ENCODE measurements at regions not wholly inside any gene's neighbourhood (a gene's known extent, or its start where the extent isn't known, plus 50 kb on each side); places are given as distances from the start of the nearest gene placed in this dataset.

GRCh38 chr13:40478775-40479174 is 187.7 kb downstream of the FOXO1 start:
- DNase-seq (ENCODE audit: low read depth in 4 of 4, low spot score in 3 of 4), result no peak

DNA sequence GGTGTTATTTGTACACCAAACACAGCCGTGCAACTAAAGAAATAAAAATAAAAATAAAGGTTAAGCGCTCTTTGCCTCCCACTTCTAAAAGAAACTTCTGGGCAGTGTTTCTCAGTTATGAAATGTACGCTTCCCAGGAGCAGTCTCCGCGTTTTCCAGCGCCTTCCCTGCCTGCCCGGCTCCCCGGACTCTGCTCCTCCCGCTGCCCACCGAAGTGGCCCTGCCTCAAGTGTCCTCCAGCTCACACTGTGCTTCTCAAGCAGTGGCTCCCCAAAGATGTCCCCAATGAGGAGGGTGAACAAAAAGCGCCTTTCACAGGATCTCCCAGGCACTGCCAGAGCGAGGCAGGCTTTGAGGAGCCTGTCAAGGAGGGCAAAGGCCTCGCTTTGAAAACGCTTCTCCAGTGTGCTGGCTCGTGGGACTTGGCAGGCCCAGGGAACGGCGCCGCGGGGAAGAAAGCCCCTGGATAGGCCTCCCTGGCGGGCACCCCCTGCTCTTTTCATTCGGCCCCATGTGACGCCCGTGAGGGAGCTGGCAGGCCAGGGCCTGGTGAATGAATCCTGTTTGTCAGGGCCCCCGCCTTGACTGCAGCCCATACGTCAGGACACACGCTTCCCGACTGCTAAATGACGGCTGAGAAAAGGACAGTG is 187.1 kb downstream of the FOXO1 start:
- DNase-seq (ENCODE audit: low read depth in 4 of 4, low spot score in 3 of 4), result no peak

- DNase-seq (ENCODE audit: low read depth in 4 of 4, low spot score in 3 of 4), result no peak
Observed at GRCh38 chr13:40480012-40480914, 186.2 kb downstream of the FOXO1 start.

DNA sequence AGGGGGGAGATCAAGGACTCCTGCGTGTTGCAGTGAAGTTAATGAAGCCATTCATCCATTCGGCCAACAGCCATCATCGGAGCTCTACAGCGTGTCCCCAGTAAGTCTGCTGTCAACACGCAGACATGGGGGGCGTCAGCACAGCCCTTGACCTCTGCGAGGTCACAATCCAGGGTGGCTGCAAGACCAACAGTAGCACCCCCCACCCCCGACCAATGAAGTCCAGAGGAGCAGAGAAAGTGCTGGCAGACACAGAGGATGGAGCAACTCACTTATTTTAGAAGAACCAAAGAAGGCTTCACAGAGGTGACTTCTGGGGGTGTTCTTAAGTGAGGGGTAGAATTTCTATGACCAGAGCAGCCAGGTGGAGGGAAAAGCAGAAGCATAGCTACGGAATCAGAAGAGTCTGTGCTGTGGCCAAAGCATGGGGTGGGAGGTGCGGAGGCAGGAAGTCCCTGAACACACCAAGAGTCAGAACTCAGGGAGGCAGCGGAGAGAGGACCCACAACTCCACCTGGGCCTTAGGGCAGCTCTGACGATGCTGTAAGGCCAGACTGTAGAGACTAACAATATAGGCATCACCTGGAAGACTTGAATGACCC is 185.4 kb downstream of the FOXO1 start:
- no peak for DNase-seq (ENCODE audit: low read depth in 4 of 4, low spot score in 3 of 4)

DNA sequence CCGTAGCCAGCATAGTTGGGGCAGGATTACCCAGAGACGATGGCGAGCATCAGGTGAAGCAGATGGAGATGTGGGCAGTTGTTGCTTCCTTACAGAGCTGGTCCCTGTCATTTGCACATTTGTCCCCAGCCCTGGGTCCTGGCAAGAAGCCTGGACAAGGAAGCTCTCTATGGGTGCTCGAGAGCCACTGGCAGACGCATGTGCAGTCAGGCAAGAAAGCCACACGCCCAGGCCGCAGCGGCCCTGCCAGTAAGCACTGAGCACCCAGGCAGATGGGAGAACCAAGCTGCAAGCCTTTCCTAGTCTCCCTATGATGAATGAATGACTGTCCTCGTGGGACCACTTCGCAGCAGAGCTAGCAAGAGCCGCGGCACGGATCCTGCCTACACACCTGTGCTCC is 182.8 kb downstream of the FOXO1 start:
- no peak for DNase-seq (ENCODE audit: low read depth in 4 of 4, low spot score in 3 of 4)

DNA sequence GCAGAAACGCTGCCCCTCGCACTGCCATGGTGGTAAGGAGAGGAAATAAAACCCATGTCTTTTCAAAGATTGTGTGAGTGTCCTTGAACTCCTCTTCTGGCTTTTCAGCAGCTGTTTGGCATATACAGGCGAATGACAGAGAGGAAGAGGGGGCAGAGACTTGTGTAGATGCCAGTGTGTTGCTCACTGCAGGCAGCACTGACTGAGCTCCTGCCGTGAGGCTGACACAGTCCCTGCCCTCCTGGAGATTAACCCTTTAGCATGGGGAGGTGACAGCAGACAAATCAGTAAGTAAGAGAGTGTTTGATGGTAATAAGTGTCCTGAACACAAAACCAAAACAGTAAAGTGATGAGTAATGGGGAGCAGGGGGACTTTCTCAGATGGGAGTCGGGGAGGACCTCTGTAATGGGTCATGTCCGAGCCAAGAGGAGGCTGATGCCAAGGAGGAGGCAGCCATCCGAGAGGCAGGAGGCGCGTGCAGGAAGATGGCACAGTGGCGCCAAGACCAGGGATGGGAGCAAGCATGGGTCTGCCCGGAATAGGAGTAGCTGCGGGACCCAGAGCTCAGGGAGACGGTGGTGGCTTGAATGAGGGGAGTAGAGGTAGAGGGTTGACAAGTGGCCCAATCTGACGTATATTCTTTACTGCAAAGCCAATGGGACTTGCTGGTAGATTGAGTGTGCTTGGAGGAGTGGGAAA is 182.2 kb downstream of the FOXO1 start:
- no peak for DNase-seq (ENCODE audit: low read depth in 4 of 4, low spot score in 3 of 4)

DNA sequence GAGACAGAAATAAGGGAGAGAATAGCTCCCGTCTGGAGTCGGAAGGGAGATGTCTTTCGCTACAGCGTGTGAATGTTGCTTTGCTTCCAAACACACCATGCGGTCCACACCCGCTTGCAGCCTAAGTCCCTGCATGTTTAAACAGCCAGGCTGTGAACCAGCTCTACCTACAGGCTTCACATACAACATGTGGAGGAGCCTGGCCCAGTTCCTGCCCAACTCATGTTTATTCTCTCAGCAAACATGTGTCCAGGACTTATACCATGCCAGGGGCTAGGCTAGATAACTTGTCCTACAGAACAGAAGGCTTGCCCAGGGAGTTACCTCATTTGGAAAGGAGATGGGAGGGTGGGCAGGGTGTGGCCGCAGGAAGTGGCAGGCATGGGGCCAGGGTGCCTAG is 181.5 kb downstream of the FOXO1 start:
- DNase-seq (ENCODE audit: low read depth in 4 of 4, low spot score in 3 of 4), result no peak

DNA sequence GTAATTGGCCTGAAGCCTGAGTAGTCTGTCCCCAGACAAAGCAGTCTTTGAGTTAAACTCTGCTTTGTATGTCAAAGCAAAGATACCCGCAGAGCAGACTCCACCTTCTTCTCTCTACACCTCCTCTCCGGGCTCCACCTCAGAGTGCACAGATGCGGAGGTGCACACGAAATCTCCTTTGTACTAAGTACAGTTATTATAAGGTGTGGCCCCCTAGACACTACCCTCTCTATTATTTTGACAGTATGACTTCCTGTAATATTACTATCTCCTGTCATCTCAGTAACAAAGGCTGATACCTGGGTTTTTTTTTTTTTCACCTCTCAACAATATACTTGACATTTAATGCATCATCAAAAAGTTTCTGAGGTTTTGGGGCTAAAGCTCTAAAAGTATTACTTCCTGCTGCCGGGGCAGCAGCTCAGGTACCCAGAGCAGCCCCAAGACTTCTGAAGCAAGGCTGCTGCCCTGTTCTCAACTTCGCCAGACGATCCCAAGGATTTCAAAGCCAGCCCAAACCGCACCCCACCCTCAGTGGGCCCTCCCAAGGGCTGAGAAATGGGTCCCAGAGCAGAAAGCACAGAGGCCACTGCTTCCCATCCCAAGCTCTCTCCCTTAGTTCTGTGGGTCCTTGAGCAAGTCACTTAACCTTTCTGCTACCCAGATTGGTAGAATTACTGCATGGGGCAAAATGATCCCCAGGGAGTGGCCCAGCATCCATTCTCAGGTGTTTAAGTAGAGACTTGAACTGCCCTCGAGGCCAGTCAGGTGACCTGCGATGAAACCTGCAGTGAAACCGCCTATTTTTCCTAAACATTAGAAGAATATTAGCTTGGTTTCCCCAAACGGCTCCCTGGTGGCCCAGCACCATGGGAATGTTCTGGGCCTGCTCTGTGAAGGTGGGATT is 180.6 kb downstream of the FOXO1 start:
- no peak for DNase-seq (ENCODE audit: low read depth in 4 of 4, low spot score in 3 of 4)

GRCh38 chr13:40486518-40487163 is 179.8 kb downstream of the FOXO1 start:
- DNase-seq (ENCODE audit: low read depth in 4 of 4, low spot score in 3 of 4), result no peak

- DNase-seq (ENCODE audit: low read depth in 4 of 4, low spot score in 3 of 4), result no peak
Observed at GRCh38 chr13:40488869-40489391, 177.5 kb downstream of the FOXO1 start.

GRCh38 chr13:40490086-40490758 is 176.2 kb downstream of the FOXO1 start:
- DNase-seq (ENCODE audit: low read depth in 4 of 4, low spot score in 3 of 4), result no peak

GRCh38 chr13:40492511-40492910 is 173.9 kb downstream of the FOXO1 start:
- DNase-seq (ENCODE audit: low read depth in 4 of 4, low spot score in 3 of 4), result no peak

DNA sequence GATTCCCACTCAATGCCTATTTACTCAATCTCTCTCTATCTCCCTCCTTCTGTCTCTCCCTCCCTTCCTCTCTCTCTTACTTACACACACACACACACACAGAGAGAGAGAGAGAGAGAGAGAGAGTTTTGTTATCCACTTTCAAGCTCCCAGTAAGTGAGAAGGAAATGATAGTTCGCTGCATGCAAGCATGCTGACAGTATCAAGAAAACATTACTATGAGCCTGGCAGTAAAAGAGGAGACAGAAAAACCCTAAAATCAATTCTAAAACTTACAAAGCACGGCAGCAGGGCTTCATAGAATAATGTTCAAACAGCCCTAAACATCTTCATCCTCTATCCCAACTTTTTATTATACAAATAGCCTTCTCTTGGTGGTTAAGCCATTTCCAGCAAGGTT is 171.9 kb downstream of the FOXO1 start:
- DNase-seq (ENCODE audit: low read depth in 4 of 4, low spot score in 3 of 4), result no peak

- DNase-seq (ENCODE audit: low read depth in 4 of 4, low spot score in 3 of 4), result no peak
Observed at GRCh38 chr13:40494946-40495620, 171.4 kb downstream of the FOXO1 start.

DNA sequence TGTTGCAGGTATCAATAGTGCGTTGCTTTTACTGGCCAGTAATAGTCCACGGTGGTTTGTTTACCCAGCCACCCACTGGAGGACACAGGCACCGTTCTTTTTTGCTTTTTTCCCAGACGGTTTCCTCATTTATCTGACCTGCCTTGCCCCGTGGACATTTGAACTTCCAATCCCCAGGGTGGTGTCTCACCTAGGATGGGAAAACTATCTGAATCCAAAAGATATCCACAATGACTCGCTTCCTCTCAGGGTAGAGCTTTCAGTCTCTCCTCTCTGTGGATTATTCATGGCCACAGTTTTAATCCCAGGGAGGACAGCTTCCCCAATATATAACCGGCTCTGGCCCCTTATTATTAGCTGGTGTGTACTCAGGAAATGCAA is 170.8 kb downstream of the FOXO1 start:
- no peak for DNase-seq (ENCODE audit: low read depth in 4 of 4, low spot score in 3 of 4)

- no peak for DNase-seq (ENCODE audit: low read depth in 4 of 4, low spot score in 3 of 4)
Observed at GRCh38 chr13:40496035-40496810, 170.2 kb downstream of the FOXO1 start.

DNA sequence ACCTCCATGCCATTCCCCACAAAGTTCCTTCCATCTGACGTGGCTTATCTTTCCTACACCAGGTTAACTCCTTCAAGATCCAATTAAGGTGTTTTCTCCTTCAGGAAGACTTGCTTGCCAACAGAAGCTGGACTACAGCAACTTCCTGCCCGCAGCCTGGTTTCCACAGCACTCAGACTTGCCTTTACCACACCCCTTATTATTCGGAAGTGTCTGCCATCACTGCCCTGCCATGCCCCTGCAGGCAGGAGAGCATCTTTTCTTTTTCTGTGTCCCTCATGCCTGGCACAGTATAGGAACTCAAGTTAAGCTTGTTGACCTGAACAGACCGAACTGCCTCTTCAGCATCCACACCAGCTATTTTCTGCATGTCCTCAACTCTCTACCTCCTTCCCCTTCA is 168.0 kb downstream of the FOXO1 start:
- no peak for DNase-seq (ENCODE audit: low read depth in 4 of 4, low spot score in 3 of 4)

GRCh38 chr13:40502236-40502635 is 164.2 kb downstream of the FOXO1 start:
- no peak for DNase-seq (ENCODE audit: low read depth in 4 of 4, low spot score in 3 of 4)

Data from right renal pelvis (tissue), 4 donors.